ENCODE measurements at regions not wholly inside any gene's neighbourhood (a gene's known extent, or its start where the extent isn't known, plus 50 kb on each side); places are given as distances from the start of the nearest gene placed in this dataset.

DNA sequence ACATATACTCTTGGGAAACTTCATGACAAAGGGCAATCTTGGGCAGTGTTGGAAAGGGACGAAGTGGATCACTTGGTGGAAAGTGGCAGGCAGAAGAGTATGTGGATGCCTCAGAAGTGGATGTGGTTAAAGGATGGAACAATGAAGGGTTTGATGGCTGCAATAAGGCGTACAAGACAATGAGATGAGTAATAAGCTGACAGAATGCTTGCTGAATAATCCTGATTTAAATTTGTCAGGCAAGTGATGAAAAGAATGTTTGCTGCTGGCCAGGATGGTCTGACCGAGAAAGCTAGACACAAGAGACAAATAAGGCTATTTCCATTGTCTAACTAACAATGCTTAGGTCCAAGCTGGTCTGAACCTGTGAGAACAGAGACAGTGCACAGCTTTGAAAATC, 61.6 kb upstream of the CEP85L start (continued):
- TF ChIP-seq SIX5 (IDR thresholded peaks at IDR 0.05; ENCODE audit: low read depth, low read length, severe bottlenecking) = no peak
- no peak for TF ChIP-seq WRNIP1 (IDR thresholded peaks at IDR 0.05; ENCODE audit: borderline replicate concordance, low read depth, low read length)
- TF ChIP-seq STAT3 (IDR thresholded peaks at IDR 0.05; ENCODE audit: low read depth, low read length) = no peak

DNA sequence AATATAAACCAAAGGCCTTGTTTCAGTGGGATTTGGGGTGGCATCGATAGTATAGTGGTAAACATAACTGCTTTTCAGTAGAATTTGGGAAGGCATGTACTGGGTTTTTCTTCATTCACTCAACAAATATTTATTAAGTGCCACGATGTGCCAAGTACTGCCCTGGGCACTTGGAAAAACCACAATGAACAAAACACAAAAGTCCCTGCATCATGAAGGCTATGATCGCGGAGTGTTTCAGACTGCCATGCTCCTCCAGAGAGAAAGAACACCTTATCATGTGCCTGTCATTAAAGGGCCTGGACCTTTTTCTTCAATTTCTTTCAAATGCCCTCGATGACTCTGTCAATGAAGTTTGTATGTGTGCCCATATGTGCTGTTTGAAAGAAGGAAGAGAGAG, 59.2 kb upstream of the CEP85L start:
- H3K4me3 ChIP-seq = no peak overlapping the region
- intact Hi-C loops (cut with micrococcal nuclease; ENCODE audit: unreplicated experiment) = no loop called here

More for the DNA sequence above, 59.2 kb upstream of the CEP85L start:
- H4K20me1 ChIP-seq (ENCODE audit: control insufficient read depth, insufficient read depth) = no peaks in the 10 kb centered on the region
- H3K36me3 ChIP-seq (ENCODE audit: control insufficient read depth in 2 of 2, insufficient read depth in 2 of 2, low read length in 1 of 2) = no peaks in the 10 kb centered on the region
- H3K4me1 ChIP-seq (ENCODE audit: control insufficient read depth, insufficient read depth, low read length) = peaks cover 26% of the 10 kb centered on the region
- ATAC-seq (no peak), FAIRE-seq (no peak), DNase-seq (ENCODE audit: low read depth, low spot score) (no peak)
- peak overlapping the region; percentile 48; the same call in 1 of the 2 replicates for H3K27ac ChIP-seq (ENCODE audit: control insufficient read depth, insufficient read depth)
- H3K9me3 ChIP-seq (replicated peaks; ENCODE audit: control insufficient read depth, insufficient read depth, low read length) = no peaks in the 10 kb centered on the region
- ChIA-PET POLR2A (interaction anchor here (1.2 kb wide), 1 partner anchor 180 kb away, joined by 4 read pairs; no protein-coding TSS in a partner anchor), CTCF (interaction anchor here (1.2 to 5.8 kb wide), 2 partner anchors 14 to 145 kb away, joined by 4 to 30 read pairs; no protein-coding TSS in a partner anchor), SMC1A (ENCODE audit: uncharacterized antibody, unreplicated experiment) (interaction anchor here (1.2 to 2.1 kb wide), 2 partner anchors 14 to 36 kb away, joined by 3 to 10 read pairs; no protein-coding TSS in a partner anchor), RAD21 (ENCODE audit: unreplicated experiment) (interaction anchor here (1.1 to 1.2 kb wide), 2 partner anchors 46 to 59 kb away, joined by 3 read pairs; partner anchors contain the start of gene CEP85L)
- no peak for TF ChIP-seq SMAD1 (IDR thresholded peaks at IDR 0.05; ENCODE audit: low read depth, partially characterized antibody)
- no peak for TF ChIP-seq MEF2A (IDR thresholded peaks at IDR 0.05; ENCODE audit: insufficient read depth, low read depth, low read length)
- no peak for TF ChIP-seq TCF7 (IDR thresholded peaks at IDR 0.05; ENCODE audit: borderline replicate concordance)
- no peak for TF ChIP-seq SMAD5 (IDR thresholded peaks at IDR 0.05; ENCODE audit: low read depth)
- H2AFZ ChIP-seq (ENCODE audit: control insufficient read depth, low read depth, low read length) = peak overlapping the region; percentile 93; the same call in 1 of the 2 replicates
- no peak overlapping the region for H3K9ac ChIP-seq (ENCODE audit: control insufficient read depth, insufficient read depth, low read length)
- BruUV-seq (replicated peaks) = no TSS peak
- in situ Hi-C loops (cut with MboI) = no loop called here
- H3K4me2 ChIP-seq (ENCODE audit: control insufficient read depth, insufficient read depth) = peak overlapping the region; percentile 93
- peaks cover 26% of the 10 kb centered on the region for H3K79me2 ChIP-seq (ENCODE audit: control insufficient read depth, insufficient read depth, low read length)
- 74% methylated on average over 5 of the region's 5 CpGs for WGBS (ENCODE audit: insufficient coverage, insufficient replicate concordance, low lambda C conversion rate, missing lambda C conversion rate)
- no peaks in the 10 kb centered on the region for H3K27me3 ChIP-seq (replicated peaks in 1 of 2; ENCODE audit: control insufficient read depth in 2 of 2, insufficient read depth in 2 of 2, low read length in 1 of 2)

All from GM12878 (cell line).